ENCODE measurements at regions not wholly inside any gene's neighbourhood (a gene's known extent, or its start where the extent isn't known, plus 50 kb on each side); places are given as distances from the start of the nearest gene placed in this dataset.
A peak's percentile ranks its signal among the peaks of the same experiment; 100 is the strongest.

DNA sequence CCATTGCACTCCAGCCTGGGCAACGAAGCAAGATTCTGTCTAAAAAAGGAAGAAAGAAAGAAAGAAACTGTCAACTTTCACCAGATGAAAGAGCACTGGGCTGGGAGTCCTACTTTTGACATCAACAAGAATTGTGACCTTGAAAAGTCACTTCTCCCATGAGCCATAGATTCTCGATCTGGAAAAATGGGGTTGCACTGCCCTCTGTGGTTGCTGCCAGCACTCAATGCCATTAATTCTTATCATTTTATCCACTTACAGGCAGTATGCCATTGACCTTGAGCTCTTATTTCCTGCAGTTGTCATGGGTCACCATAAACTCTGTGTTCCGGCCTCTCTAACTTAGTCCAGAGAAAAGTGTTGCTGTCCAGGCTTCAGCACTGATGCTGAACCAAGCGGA is 137.2 kb downstream of the NOC3L start (continued):
- TF ChIP-seq ZNF16 (tag by site-specific recombination; IDR thresholded peaks at IDR 0.05; ENCODE audit: low read depth) (no peak), ZNF768 (tag by site-specific recombination; IDR thresholded peaks at IDR 0.05) (no peak)

- ChIA-PET CTCF (no interaction called here), POLR2A (no interaction called here)
- Histone ChIP-seq H3K36me3 (ENCODE audit: control insufficient read depth in 2 of 2, insufficient read depth in 1 of 2, low read length in 2 of 2) (no peaks in the 10 kb centered on the region), H3K4me3 (ENCODE audit: low read depth, low read length) (no peak overlapping the region), H3K27ac (ENCODE audit: extremely low read depth, low read depth, low read length) (no peak overlapping the region), H3K9me3 (ENCODE audit: control insufficient read depth, insufficient read depth, low read depth, low read length) (no peaks in the 10 kb centered on the region), H3K4me1 (ENCODE audit: control insufficient read depth, insufficient read depth, low read length) (no peaks in the 10 kb centered on the region)
- TF ChIP-seq, protein P1, sequence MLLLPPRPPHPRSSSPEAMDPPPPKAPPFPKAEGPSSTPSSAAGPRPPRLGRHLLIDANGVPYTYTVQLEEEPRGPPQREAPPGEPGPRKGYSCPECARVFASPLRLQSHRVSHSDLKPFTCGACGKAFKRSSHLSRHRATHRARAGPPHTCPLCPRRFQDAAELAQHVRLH (tag by site-specific recombination; IDR thresholded peaks at IDR 0.05), result peak; percentile 25; the same call in 1 of the 2 replicates
- TF ChIP-seq ZNF146 (tag by site-specific recombination; IDR thresholded peaks at IDR 0.05) (peak; percentile 92), ZNF280D (tag by site-specific recombination; IDR thresholded peaks at IDR 0.05) (0 out of 2 replicates have a peak, but pooled peaks have one; percentile 24), ZNF341 (tag by site-specific recombination; IDR thresholded peaks at IDR 0.05; ENCODE audit: low read depth) (no peak)
Measured at GRCh38 chr10:94230134-94230785, 132.5 kb downstream of the NOC3L start.

GRCh38 chr10:94232711-94233383 is 129.9 kb downstream of the NOC3L start:
- ChIA-PET POLR2A (no interaction called here), CTCF (interaction anchor here (1.3 kb wide), 1 partner anchor 41 kb away, joined by 6 read pairs; no protein-coding TSS in a partner anchor)
- no peaks in the 10 kb centered on the region for H3K36me3 ChIP-seq (ENCODE audit: control insufficient read depth in 2 of 2, insufficient read depth in 1 of 2, low read length in 2 of 2)
- H3K4me3 ChIP-seq (ENCODE audit: low read depth, low read length), result no peak overlapping the region
- no peak overlapping the region for H3K27ac ChIP-seq (ENCODE audit: extremely low read depth, low read depth, low read length)
- no peak for TF ChIP-seq ZEB2 (tag by site-specific recombination; IDR thresholded peaks at IDR 0.05)
- TF ChIP-seq ZNF366 (tag by site-specific recombination; conservative IDR thresholded peaks at IDR 0.05), result no peak
- H3K9me3 ChIP-seq (ENCODE audit: control insufficient read depth, insufficient read depth, low read depth, low read length), result no peaks in the 10 kb centered on the region
- no peaks in the 10 kb centered on the region for H3K4me1 ChIP-seq (ENCODE audit: control insufficient read depth, insufficient read depth, low read length)

GRCh38 chr10:94235461-94235860 is 127.3 kb downstream of the NOC3L start:
- ChIA-PET CTCF (interaction anchor here (0.7 kb wide), 1 partner anchor 159 kb away, joined by 3 read pairs; no protein-coding TSS in a partner anchor), POLR2A (no interaction called here)
- no peak overlapping the region for H3K27ac ChIP-seq (ENCODE audit: extremely low read depth, low read depth, low read length)
- no peaks in the 10 kb centered on the region for H3K36me3 ChIP-seq (ENCODE audit: control insufficient read depth in 2 of 2, insufficient read depth in 1 of 2, low read length in 2 of 2)
- H3K4me1 ChIP-seq (ENCODE audit: control insufficient read depth, insufficient read depth, low read length), result no peaks in the 10 kb centered on the region
- TF ChIP-seq PRDM6 (tag by site-specific recombination; IDR thresholded peaks at IDR 0.05) (peak; percentile 45; the same call in 1 of the 2 replicates), TSHZ1 (tag by site-specific recombination; IDR thresholded peaks at IDR 0.05; ENCODE audit: borderline replicate concordance) (no peak)
- H3K4me3 ChIP-seq (ENCODE audit: low read depth, low read length), result no peak overlapping the region
- no peaks in the 10 kb centered on the region for H3K9me3 ChIP-seq (ENCODE audit: control insufficient read depth, insufficient read depth, low read depth, low read length)

Measured in HEK293 (cell line).